Smooth muscle cell (in vitro differentiated cells): ENCODE measurements at regions not wholly inside any gene's neighbourhood (a gene's known extent, or its start where the extent isn't known, plus 50 kb on each side); places are given as distances from the start of the nearest gene placed in this dataset.
"Not testable (repeated sequence)": the region's sequence is repeated elsewhere in the genome, so short reads cannot be mapped to it uniquely, and the experiment has no call there.

Source experiments
- DNase-seq: peaks from one replicate; lab custom pipeline; 2025; ENCODE audit not compliant: unreplicated experiment; lab: John Stamatoyannopoulos, UW
- H2AFZ ChIP-seq: fragments of 200-600 bp; sonication (generic); 2 replicates; pipeline ENCODE4 v1.6.0; 2016; ENCODE audit warnings: antibody characterized with exemption, low read depth, mild to moderate bottlenecking
- H3F3A ChIP-seq: fragments of 200-600 bp; sonication (generic); 2 replicates; pipeline ENCODE4 v1.6.0; 2017; ENCODE audit warnings: antibody characterized with exemption, low read depth
- H3K27ac ChIP-seq: fragments of 200-600 bp; sonication (generic); 2 replicates; pipeline ENCODE4 v1.5.1; 2016; ENCODE audit warnings: low read depth, mild to moderate bottlenecking
- H3K27me3 ChIP-seq: fragments of 200-600 bp; sonication (generic); 2 replicates; pipeline ENCODE4 v1.6.1; 2016; ENCODE audit warnings: low read depth, mild to moderate bottlenecking
- H3K36me3 ChIP-seq: fragments of 200-600 bp; sonication (generic); 2 replicates; pipeline ENCODE4 v1.5.1; 2016; ENCODE audit warnings: low read depth
- H3K4me1 ChIP-seq: fragments of 200-600 bp; sonication (generic); 2 replicates; pipeline ENCODE4 v1.5.1; 2016; ENCODE audit warnings: low read depth
- H3K4me2 ChIP-seq: fragments of 200-600 bp; sonication (generic); 2 replicates; pipeline ENCODE4 v1.6.0; 2016; ENCODE audit warnings: mild to moderate bottlenecking
- H3K4me3 ChIP-seq: fragments of 200-600 bp; sonication (generic); 2 replicates; pipeline ENCODE4 v1.5.1; 2016; ENCODE audit warnings: mild to moderate bottlenecking
- H3K79me2 ChIP-seq: fragments of 200-600 bp; sonication (generic); 2 replicates; pipeline ENCODE4 v1.6.0; 2016; ENCODE audit warnings: low read depth, mild to moderate bottlenecking
- H3K9ac ChIP-seq: fragments of 200-600 bp; sonication (generic); 2 replicates; pipeline ENCODE4 v1.6.0; 2016; ENCODE audit warnings: low read depth
- H3K9me3 ChIP-seq: fragments of 200-600 bp; sonication (generic); replicated peaks from 2 replicates; pipeline ENCODE4 v1.5.1; 2016; ENCODE audit warnings: low read depth
- H4K20me1 ChIP-seq: fragments of 200-600 bp; sonication (generic); 2 replicates; pipeline ENCODE4 v1.6.0; 2016; ENCODE audit warnings: low read depth
- WGBS: methylation state at CpG from one replicate; pipeline ENCODE4 v1.1.7; 2016; ENCODE audit warnings: low lambda C conversion rate; 5-methylcytosine and 5-hydroxymethylcytosine counted together
- TF ChIP-seq, protein P1 (sequence below): fragments of 200-600 bp; sonication (generic); IDR thresholded peaks from 2 replicates; pipeline ENCODE4 v1.5.1; 2017; ENCODE audit warnings: borderline replicate concordance, mild to moderate bottlenecking, antibody characterized with exemption; ENCODE audit not compliant: insufficient read depth, poor library complexity, severe bottlenecking

DNA sequence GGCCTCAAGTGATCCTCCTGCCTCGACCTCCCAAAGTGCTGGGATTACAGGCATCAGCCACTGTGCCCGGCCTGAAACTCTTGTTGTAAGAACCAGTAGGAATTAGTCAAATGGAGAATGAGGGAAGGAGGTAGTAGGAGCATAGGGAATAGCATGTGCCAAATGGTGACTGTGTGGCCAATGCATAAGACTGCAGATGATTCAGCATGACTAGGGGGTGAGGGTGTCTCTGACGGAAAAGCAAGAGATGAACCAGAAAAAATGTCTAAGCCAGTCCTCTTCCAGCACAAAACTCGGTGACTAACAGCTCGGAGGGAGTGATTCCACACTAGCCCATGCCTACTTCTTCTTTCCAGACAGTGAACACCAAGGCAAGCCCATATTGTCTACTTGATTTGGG is 58.2 kb upstream of the DUSP21 start:
- no peak for DNase-seq
- Histone ChIP-seq H3K36me3 (no peaks in the 10 kb centered on the region), H3K9me3 (no peaks in the 10 kb centered on the region), H3K27me3 (no peaks in the 10 kb centered on the region), H3K4me3 (no peak overlapping the region), H2AFZ (no peak overlapping the region), H3K4me2 (no peak overlapping the region), H3K27ac (no peak overlapping the region), H3K9ac (no peak overlapping the region), H3F3A (no peaks in the 10 kb centered on the region), H3K4me1 (no peaks in the 10 kb centered on the region), H4K20me1 (no peaks in the 10 kb centered on the region), H3K79me2 (no peaks in the 10 kb centered on the region)
- 58% methylated on average over 5 of the region's 5 CpGs for WGBS
- TF ChIP-seq, protein P1, sequence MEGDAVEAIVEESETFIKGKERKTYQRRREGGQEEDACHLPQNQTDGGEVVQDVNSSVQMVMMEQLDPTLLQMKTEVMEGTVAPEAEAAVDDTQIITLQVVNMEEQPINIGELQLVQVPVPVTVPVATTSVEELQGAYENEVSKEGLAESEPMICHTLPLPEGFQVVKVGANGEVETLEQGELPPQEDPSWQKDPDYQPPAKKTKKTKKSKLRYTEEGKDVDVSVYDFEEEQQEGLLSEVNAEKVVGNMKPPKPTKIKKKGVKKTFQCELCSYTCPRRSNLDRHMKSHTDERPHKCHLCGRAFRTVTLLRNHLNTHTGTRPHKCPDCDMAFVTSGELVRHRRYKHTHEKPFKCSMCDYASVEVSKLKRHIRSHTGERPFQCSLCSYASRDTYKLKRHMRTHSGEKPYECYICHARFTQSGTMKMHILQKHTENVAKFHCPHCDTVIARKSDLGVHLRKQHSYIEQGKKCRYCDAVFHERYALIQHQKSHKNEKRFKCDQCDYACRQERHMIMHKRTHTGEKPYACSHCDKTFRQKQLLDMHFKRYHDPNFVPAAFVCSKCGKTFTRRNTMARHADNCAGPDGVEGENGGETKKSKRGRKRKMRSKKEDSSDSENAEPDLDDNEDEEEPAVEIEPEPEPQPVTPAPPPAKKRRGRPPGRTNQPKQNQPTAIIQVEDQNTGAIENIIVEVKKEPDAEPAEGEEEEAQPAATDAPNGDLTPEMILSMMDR, result no peak

DNA sequence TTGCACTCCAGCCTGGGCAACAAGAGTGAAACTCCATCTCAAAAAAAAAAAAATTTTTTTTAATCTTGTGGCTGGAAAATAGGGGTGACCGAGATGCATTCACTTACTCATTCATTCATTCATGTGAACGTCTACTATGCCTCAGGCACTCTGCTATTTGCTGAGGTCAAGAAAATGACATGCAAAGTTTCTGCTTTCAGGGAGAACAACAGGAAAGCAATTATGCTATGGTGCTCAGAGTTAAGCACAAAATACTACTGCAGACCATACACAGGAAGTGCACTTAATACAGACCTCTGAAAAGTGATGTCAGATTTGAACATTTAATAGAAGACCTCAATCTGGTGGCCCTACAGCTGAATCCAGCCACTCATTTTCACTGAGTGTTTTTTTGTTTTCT is 59.6 kb upstream of the DUSP21 start:
- H3K4me3 ChIP-seq, result no peak overlapping the region
- H3K9me3 ChIP-seq, result no peaks in the 10 kb centered on the region
- no peak overlapping the region for H3K9ac ChIP-seq
- no peak overlapping the region for H2AFZ ChIP-seq
- H4K20me1 ChIP-seq, result no peaks in the 10 kb centered on the region
- no peaks in the 10 kb centered on the region for H3K79me2 ChIP-seq
- no peaks in the 10 kb centered on the region for H3K27me3 ChIP-seq
- H3K36me3 ChIP-seq, result no peaks in the 10 kb centered on the region
- TF ChIP-seq, protein P1, result no peak
- 73% methylated on average over 2 of the region's 2 CpGs for WGBS
- no peaks in the 10 kb centered on the region for H3F3A ChIP-seq
- no peak overlapping the region for H3K27ac ChIP-seq
- no peak overlapping the region for H3K4me2 ChIP-seq
- no peak for DNase-seq
- no peaks in the 10 kb centered on the region for H3K4me1 ChIP-seq

DNA sequence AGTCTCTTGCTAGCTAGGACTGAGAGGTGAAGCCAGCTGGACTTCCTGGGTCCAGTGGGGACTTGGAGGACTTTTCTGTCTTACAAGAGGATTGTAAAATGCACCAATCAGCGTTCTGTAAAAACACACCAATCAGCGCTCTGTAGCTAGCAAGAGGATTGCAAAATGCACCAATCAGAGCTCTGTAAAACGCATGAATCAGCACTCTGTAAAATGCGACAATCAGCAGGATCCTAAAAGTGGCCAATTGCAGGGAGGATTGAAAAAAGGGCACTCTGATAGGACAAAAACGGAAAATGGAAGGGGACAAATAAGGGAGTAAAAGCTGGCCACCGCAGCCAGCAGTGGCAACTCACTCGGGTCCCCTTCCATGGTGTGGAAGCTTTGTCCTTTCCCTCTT is 65.6 kb upstream of the DUSP21 start:
- Histone ChIP-seq H3K27me3 (no peaks in the 10 kb centered on the region), H4K20me1 (no peaks in the 10 kb centered on the region), H3K9me3 (no peaks in the 10 kb centered on the region), H3K9ac (no peak overlapping the region), H3F3A (no peaks in the 10 kb centered on the region), H3K36me3 (no peaks in the 10 kb centered on the region), H3K4me3 (no peak overlapping the region), H3K27ac (no peak overlapping the region), H3K4me1 (no peaks in the 10 kb centered on the region), H3K4me2 (no peak overlapping the region), H3K79me2 (no peaks in the 10 kb centered on the region), H2AFZ (no peak overlapping the region)
- DNase-seq, result no peak
- WGBS, result 74% methylated on average over 7 of the region's 7 CpGs
- TF ChIP-seq, protein P1, result no peak

DNA sequence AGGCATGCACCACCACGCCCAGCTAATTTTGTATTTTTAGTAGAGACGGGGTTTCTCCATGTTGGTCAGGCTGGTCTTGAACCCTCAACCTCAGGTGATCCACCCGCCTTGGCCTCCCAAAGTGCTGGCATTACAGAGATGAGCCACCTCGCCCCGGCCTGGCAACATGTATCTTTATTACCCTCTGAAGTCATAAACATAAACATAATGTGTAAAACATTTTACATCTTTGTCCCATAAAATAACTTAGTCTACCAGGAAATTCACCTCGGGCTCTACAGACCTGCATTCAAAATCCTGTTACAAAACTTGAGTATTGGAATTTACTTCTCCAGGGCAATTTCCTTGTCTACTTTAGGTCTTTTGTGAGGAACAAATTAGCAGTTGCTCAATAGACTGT is 68.1 kb upstream of the DUSP21 start:
- WGBS, result 88% methylated on average over 6 of the region's 6 CpGs

DNA sequence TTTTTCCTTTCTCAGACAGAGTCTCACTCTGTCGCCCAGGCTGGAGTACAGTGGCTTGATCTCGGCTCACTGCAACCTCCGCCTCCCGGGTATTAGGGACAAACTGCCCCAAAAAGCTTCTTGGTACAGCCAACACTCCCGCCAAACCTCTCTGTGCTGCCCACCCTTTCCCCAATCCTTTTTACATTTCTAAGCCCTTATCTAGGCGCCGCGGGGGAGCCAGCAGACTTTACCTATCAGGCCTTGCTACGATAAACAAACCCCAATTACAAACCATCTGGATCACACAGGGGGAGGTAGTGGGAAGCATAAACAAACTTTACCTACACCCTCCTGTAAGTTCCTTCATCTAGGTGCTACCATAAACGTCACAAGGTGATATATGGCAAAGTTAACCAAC is 69.8 kb upstream of the DUSP21 start:
- H2AFZ ChIP-seq, H3K9me3 ChIP-seq, H3K27me3 ChIP-seq, H3K4me2 ChIP-seq, H3K79me2 ChIP-seq, H3K4me3 ChIP-seq, H3K27ac ChIP-seq, H4K20me1 ChIP-seq, H3K36me3 ChIP-seq, DNase-seq, H3K4me1 ChIP-seq, H3F3A ChIP-seq, H3K9ac ChIP-seq: not testable (repeated sequence)
- 80% methylated on average over 10 of the region's 10 CpGs for WGBS

More for the DNA sequence above, 68.1 kb upstream of the DUSP21 start:
- TF ChIP-seq, protein P1, result no peak
- Histone ChIP-seq H3K9me3 (no peaks in the 10 kb centered on the region), H2AFZ (no peak overlapping the region), H3K9ac (no peak overlapping the region), H3K4me3 (no peak overlapping the region), H3F3A (no peaks in the 10 kb centered on the region), H3K4me1 (no peaks in the 10 kb centered on the region), H3K79me2 (no peaks in the 10 kb centered on the region), H3K27ac (no peak overlapping the region), H4K20me1 (no peaks in the 10 kb centered on the region), H3K27me3 (no peaks in the 10 kb centered on the region), H3K36me3 (no peaks in the 10 kb centered on the region), H3K4me2 (no peak overlapping the region)
- DNase-seq, result no peak
